Activated naive CD8-positive, alpha-beta T cell treated with anti-CD3 and anti-CD28 coated beads, Interleukin-2, amount 10 ng/mL, durations not matched to agents 7 days and 5 days (primary cell): ENCODE measurements at regions not wholly inside any gene's neighbourhood (a gene's known extent, or its start where the extent isn't known, plus 50 kb on each side); places are given as distances from the start of the nearest gene placed in this dataset.
"Not testable (repeated sequence)": the region's sequence is repeated elsewhere in the genome, so short reads cannot be mapped to it uniquely, and the experiment has no call there.

ENCODE experiments used
- ATAC-seq: fragments of 150-1000 bp; cut with Tn5 transposase; one replicate; pipeline ENCODE4 v1.10.0; 2021; ENCODE audit warnings: low read depth, moderate library complexity
- POLR2A ChIA-PET: fragments of 350-600 bp; sonication (Branson Sonifier 250); formaldehyde crosslinking; loops from one replicate; lab custom pipeline; 2021; ENCODE audit warnings: antibody characterized with exemption; lab: Charles Lee
- DNase-seq: peaks from one replicate; pipeline ENCODE4 v3.0.0; 2021
- H3K27ac Mint-ChIP-seq: one replicate; pipeline ENCODE4 v1.8.0; 2022; ENCODE audit warnings: mild to moderate bottlenecking, mixed read lengths
- H3K27me3 Mint-ChIP-seq: one replicate; pipeline ENCODE4 v1.8.0; 2022; ENCODE audit warnings: mild to moderate bottlenecking, moderate library complexity, mixed read lengths
- H3K36me3 Mint-ChIP-seq: one replicate; pipeline ENCODE4 v1.8.0; 2021; ENCODE audit warnings: mild to moderate bottlenecking, mixed read lengths
- H3K4me1 Mint-ChIP-seq: one replicate; pipeline ENCODE4 v1.8.0; 2021; ENCODE audit warnings: mixed read lengths
- H3K4me3 Mint-ChIP-seq: one replicate; pipeline ENCODE4 v1.8.0; 2022; ENCODE audit warnings: mild to moderate bottlenecking, moderate library complexity, mixed read lengths
- H3K9me3 Mint-ChIP-seq: one replicate; pipeline ENCODE4 v1.8.0; 2021; ENCODE audit warnings: mixed read lengths

- Mint-ChIP-seq H3K27ac (no peak overlapping the region), H3K4me1 (no peaks in the 10 kb centered on the region), H3K9me3 (peaks cover 12% of the 10 kb centered on the region), H3K27me3 (no peaks in the 10 kb centered on the region), H3K36me3 (no peaks in the 10 kb centered on the region), H3K4me3 (no peak overlapping the region)
- ATAC-seq (no peak), DNase-seq (no peak)
- POLR2A ChIA-PET = no interaction called here
Measured at GRCh38 chr10:20489961-20490360, 407.1 kb downstream of the NEBL start.

DNA sequence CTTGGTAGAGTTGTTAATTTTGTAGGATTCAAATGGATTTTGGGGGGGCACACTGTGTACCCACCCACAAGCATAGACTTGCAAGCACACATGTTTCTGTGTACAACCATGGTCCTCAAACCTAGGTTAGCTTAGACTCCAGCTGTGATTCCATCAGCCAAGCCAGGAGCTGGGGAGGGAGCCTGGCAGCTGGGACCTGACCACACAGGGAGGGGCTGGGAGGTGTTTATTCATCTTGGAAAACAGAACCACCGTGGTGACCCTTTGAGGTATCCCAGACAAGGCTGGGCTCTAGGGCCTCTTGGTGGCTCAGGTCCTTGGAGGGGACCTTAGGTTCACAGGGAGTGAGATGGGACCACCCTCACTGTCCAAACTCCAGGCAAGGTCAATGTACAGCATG lies 410.3 kb downstream of the NEBL start:
- no peak for ATAC-seq
- no peaks in the 10 kb centered on the region for H3K36me3 Mint-ChIP-seq
- H3K4me1 Mint-ChIP-seq = no peaks in the 10 kb centered on the region
- DNase-seq = no peak
- no peak overlapping the region for H3K27ac Mint-ChIP-seq
- POLR2A ChIA-PET = no interaction called here
- no peak overlapping the region for H3K4me3 Mint-ChIP-seq
- H3K27me3 Mint-ChIP-seq = no peaks in the 10 kb centered on the region
- H3K9me3 Mint-ChIP-seq = peaks cover 6% of the 10 kb centered on the region

DNA sequence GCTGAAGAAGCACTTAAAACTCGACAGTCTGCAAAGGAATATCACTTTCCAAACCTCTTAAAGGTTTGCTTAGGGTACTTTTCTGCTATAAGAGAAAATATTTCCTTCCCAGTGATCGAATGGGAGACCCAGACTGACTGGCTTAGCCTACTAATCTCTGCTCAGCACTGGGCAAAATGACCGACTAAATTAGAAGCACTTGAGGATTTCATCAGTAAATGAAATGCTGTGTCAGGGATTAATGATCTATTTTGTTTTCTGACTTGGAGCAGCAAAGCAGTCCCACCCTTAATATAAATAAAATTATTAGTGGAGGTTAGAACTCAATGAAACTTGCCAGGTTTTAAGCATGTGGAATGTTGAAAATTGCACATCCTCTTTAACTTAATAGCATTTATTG lies 411.6 kb downstream of the NEBL start:
- no peak for DNase-seq
- H3K4me1 Mint-ChIP-seq = no peaks in the 10 kb centered on the region
- H3K9me3 Mint-ChIP-seq = peaks cover 7% of the 10 kb centered on the region
- POLR2A ChIA-PET = no interaction called here
- no peak overlapping the region for H3K4me3 Mint-ChIP-seq
- H3K27ac Mint-ChIP-seq = no peak overlapping the region
- H3K36me3 Mint-ChIP-seq = no peaks in the 10 kb centered on the region
- no peaks in the 10 kb centered on the region for H3K27me3 Mint-ChIP-seq
- no peak for ATAC-seq

GRCh38 chr10:20481054-20481453 lies 416.1 kb downstream of the NEBL start:
- DNase-seq = no peak
- Mint-ChIP-seq H3K4me3 (no peak overlapping the region), H3K36me3 (no peaks in the 10 kb centered on the region), H3K27ac (no peak overlapping the region), H3K9me3 (peaks cover 2% of the 10 kb centered on the region), H3K4me1 (no peaks in the 10 kb centered on the region), H3K27me3 (no peaks in the 10 kb centered on the region)
- ATAC-seq = no peak
- POLR2A ChIA-PET = no interaction called here

GRCh38 chr10:20480575-20480974 lies 416.5 kb downstream of the NEBL start:
- H3K36me3 Mint-ChIP-seq, H3K4me1 Mint-ChIP-seq, POLR2A ChIA-PET, H3K27ac Mint-ChIP-seq, DNase-seq, H3K4me3 Mint-ChIP-seq, ATAC-seq, H3K9me3 Mint-ChIP-seq, H3K27me3 Mint-ChIP-seq: not testable (repeated sequence)

DNA sequence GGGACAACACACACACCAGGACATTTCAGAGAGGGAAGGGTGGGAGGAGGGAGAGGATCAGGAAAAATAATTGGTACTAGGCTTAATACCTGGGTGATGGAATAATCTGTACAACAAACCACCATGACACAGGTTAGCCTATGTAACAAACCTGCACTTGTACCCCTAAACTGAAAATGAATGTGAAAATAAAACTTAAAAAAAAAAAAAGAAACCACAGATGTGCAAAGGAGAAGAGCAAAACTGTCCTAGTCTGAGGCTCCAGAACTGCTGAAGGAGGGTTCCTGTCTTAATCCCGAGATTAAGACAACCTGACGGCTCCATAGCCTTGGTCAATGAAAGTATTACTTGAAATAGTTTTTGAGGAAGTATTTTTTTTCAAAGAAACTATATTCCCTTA lies 423.0 kb downstream of the NEBL start:
- no peak for ATAC-seq

DNA sequence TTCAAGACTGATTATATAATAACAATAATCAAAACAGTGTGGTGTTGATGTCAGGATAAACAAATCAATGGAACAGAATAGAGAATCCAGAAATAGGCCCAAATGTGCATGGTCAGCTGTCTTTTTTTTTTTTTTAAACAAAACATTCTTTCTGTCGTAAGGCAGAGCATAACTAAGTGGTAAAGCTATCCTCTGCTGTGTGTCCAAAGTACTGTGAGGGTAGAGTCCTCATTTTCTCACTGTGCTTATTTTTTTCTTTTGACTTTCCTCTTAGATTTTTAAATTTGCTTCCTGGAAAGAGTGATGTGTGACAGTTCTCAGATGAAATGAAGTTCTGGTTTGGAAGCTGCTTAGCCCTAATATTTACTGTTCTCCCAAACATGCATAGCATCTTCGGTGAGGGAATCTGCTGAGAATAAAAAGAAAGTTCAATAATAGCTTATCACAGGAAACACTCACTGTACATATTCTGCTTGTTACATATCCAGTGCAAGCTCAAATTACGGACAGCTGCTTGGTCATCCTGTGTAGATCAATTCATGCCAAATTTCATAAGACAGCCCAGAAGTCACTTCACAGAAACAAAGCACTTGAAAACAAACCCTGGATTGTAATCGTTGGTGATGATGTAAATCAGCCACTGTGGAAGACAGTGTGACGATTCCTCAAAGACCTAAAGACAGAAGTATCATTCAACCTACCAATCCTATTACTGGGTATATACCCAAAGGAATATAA lies 423.9 kb downstream of the NEBL start:
- POLR2A ChIA-PET = no interaction called here
- Mint-ChIP-seq H3K27ac (no peak overlapping the region), H3K9me3 (no peaks in the 10 kb centered on the region)

More for the DNA sequence above, 423.0 kb downstream of the NEBL start:
- POLR2A ChIA-PET = no interaction called here
- no peak for DNase-seq
- H3K27ac Mint-ChIP-seq = no peak overlapping the region
- H3K36me3 Mint-ChIP-seq = no peaks in the 10 kb centered on the region
- H3K4me3 Mint-ChIP-seq = no peak overlapping the region
- no peaks in the 10 kb centered on the region for H3K9me3 Mint-ChIP-seq
- H3K27me3 Mint-ChIP-seq = no peaks in the 10 kb centered on the region
- H3K4me1 Mint-ChIP-seq = no peaks in the 10 kb centered on the region

GRCh38 chr10:20466731-20467130 lies 430.4 kb downstream of the NEBL start:
- Mint-ChIP-seq H3K4me3 (no peak overlapping the region), H3K9me3 (peaks cover 2% of the 10 kb centered on the region), H3K27ac (no peak overlapping the region), H3K27me3 (no peaks in the 10 kb centered on the region), H3K36me3 (no peaks in the 10 kb centered on the region), H3K4me1 (no peaks in the 10 kb centered on the region)
- ATAC-seq = no peak
- DNase-seq = no peak
- POLR2A ChIA-PET = no interaction called here

More for the DNA sequence above, 423.9 kb downstream of the NEBL start:
- Mint-ChIP-seq H3K4me1 (no peaks in the 10 kb centered on the region), H3K27me3 (no peaks in the 10 kb centered on the region), H3K4me3 (no peak overlapping the region), H3K36me3 (no peaks in the 10 kb centered on the region)
- no peak for ATAC-seq
- no peak for DNase-seq

GRCh38 chr10:20457649-20458048 lies 439.5 kb downstream of the NEBL start:
- H3K36me3 Mint-ChIP-seq = no peaks in the 10 kb centered on the region
- H3K4me3 Mint-ChIP-seq = no peak overlapping the region
- ATAC-seq (no peak), DNase-seq (no peak)
- POLR2A ChIA-PET = no interaction called here
- H3K4me1 Mint-ChIP-seq = no peaks in the 10 kb centered on the region
- peaks cover 1% of the 10 kb centered on the region for H3K9me3 Mint-ChIP-seq
- H3K27me3 Mint-ChIP-seq = no peaks in the 10 kb centered on the region
- H3K27ac Mint-ChIP-seq = no peak overlapping the region

DNA sequence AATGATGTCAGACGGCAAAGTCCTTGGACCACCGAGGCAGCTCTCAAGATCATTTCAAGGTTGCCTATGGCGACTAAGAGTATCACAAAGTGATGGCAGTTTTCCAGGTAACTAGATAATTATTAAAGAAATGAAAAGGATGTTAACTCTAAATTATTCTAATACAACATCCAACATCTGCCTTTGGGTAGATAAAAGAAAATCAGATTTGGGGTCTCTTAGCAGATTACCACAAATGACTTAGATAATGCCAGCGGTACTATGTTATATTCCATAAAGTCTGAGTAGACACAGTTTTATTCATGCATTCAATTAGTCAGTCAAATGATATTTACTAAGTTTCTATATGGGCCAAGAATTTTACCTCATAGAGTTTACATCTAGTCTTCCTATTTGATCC lies 441.3 kb downstream of the NEBL start:
- ATAC-seq = no peak
- Mint-ChIP-seq H3K9me3 (peaks cover 1% of the 10 kb centered on the region), H3K4me3 (no peak overlapping the region), H3K27ac (no peak overlapping the region), H3K4me1 (no peaks in the 10 kb centered on the region), H3K27me3 (no peaks in the 10 kb centered on the region), H3K36me3 (no peaks in the 10 kb centered on the region)
- DNase-seq = no peak
- POLR2A ChIA-PET = no interaction called here

DNA sequence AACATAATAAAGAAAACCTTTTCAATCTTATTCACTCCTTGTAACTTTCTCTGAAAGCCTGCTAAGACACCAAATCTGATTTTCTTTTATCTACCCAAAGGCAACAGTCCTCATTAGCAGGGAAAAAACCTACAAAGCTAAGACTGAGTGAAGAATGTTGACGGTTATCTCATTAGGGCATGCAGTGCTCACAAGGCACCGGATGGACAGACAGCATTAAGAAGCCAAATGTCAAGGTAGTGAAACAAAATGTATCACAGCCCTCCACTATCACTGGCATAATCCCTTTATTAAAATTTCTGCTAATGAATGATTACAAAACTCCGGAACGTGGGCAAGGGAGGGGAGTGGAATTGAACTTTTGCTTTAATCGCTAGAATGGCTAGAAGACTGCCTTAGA lies 442.8 kb downstream of the NEBL start:
- Mint-ChIP-seq H3K27ac (no peak overlapping the region), H3K9me3 (no peaks in the 10 kb centered on the region)
- POLR2A ChIA-PET = no interaction called here

GRCh38 chr10:20446561-20447193 lies 450.4 kb downstream of the NEBL start:
- Mint-ChIP-seq H3K36me3 (no peaks in the 10 kb centered on the region), H3K27me3 (no peaks in the 10 kb centered on the region), H3K9me3 (peaks cover 4% of the 10 kb centered on the region), H3K27ac (no peak overlapping the region), H3K4me3 (no peak overlapping the region), H3K4me1 (no peaks in the 10 kb centered on the region)
- POLR2A ChIA-PET = no interaction called here
- ATAC-seq = no peak
- DNase-seq = no peak

More for the DNA sequence above, 442.8 kb downstream of the NEBL start:
- no peak for DNase-seq
- Mint-ChIP-seq H3K4me1 (no peaks in the 10 kb centered on the region), H3K27me3 (no peaks in the 10 kb centered on the region), H3K4me3 (no peak overlapping the region), H3K36me3 (no peaks in the 10 kb centered on the region)
- ATAC-seq = no peak

- H3K36me3 Mint-ChIP-seq = no peaks in the 10 kb centered on the region
- POLR2A ChIA-PET = no interaction called here
- H3K9me3 Mint-ChIP-seq = peaks cover 6% of the 10 kb centered on the region
- DNase-seq = no peak
- no peak for ATAC-seq
- no peak overlapping the region for H3K27ac Mint-ChIP-seq
- H3K27me3 Mint-ChIP-seq = no peaks in the 10 kb centered on the region
- no peaks in the 10 kb centered on the region for H3K4me1 Mint-ChIP-seq
- no peak overlapping the region for H3K4me3 Mint-ChIP-seq
Measured at GRCh38 chr10:20443094-20443493, 454.0 kb downstream of the NEBL start.

- no peak for DNase-seq
- H3K4me1 Mint-ChIP-seq = no peaks in the 10 kb centered on the region
Measured at GRCh38 chr10:20429742-20430141, 467.4 kb downstream of the NEBL start.

More at GRCh38 chr10:20429742-20430141, 467.4 kb downstream of the NEBL start:
- Mint-ChIP-seq H3K9me3 (peaks cover 14% of the 10 kb centered on the region), H3K27ac (no peak overlapping the region), H3K4me3 (no peak overlapping the region), H3K27me3 (no peaks in the 10 kb centered on the region), H3K36me3 (no peaks in the 10 kb centered on the region)
- no peak for ATAC-seq
- POLR2A ChIA-PET = no interaction called here
